Sigmoid colon (tissue), 4 donors: ENCODE measurements at regions not wholly inside any gene's neighbourhood (a gene's known extent, or its start where the extent isn't known, plus 50 kb on each side); places are given as distances from the start of the nearest gene placed in this dataset.

Source experiments
- CTCF ChIP-seq, 4 experiments: fragments of 450-650 bp in 3 of 4; fragments of 200-600 bp in 1 of 4; IDR thresholded peaks; one replicate each; pipeline ENCODE4 v1.5.1; 2016 to 2019; ENCODE audit warnings: antibody characterized with exemption in 4 of 4, mild to moderate bottlenecking in 3 of 4, moderate library complexity in 2 of 4
- EP300 ChIP-seq, 4 donors: sonication (generic); formaldehyde crosslinking; IDR thresholded peaks; one replicate each; pipeline ENCODE4 v1.6.1; 2017; ENCODE audit warnings: antibody characterized with exemption in 4 of 4
- POLR2A ChIP-seq, 2 donors: fragments of 450-650 bp; IDR thresholded peaks; one replicate each; pipeline ENCODE4 v1.6.1; 2016; ENCODE audit warnings: antibody characterized with exemption in 2 of 2, mild to moderate bottlenecking in 2 of 2, moderate library complexity in 2 of 2
- POLR2AphosphoS5 ChIP-seq, 4 donors: sonication (generic); formaldehyde crosslinking; IDR thresholded peaks; one replicate each; pipeline ENCODE4 v1.6.1; 2017; ENCODE audit warnings: antibody characterized with exemption in 4 of 4

- TF ChIP-seq CTCF (IDR thresholded peaks at IDR 0.05), result no peak
- TF ChIP-seq POLR2AphosphoS5 (IDR thresholded peaks at IDR 0.05), result no peak
- TF ChIP-seq EP300 (IDR thresholded peaks at IDR 0.05), result no peak
- no peak for TF ChIP-seq POLR2A (IDR thresholded peaks at IDR 0.05)
Measured at GRCh38 chrX:16333453-16333852, 166.2 kb downstream of the MAGEB17 start.
